H9 (cell line): ENCODE measurements at regions not wholly inside any gene's neighbourhood (a gene's known extent, or its start where the extent isn't known, plus 50 kb on each side); places are given as distances from the start of the nearest gene placed in this dataset.
"Not testable (repeated sequence)": the region's sequence is repeated elsewhere in the genome, so short reads cannot be mapped to it uniquely, and the experiment has no call there.

Experiments
- DNase-seq: peaks from one replicate; pipeline ENCODE4 v3.0.0-alpha.2; 2017
- H2AFZ ChIP-seq: one replicate; pipeline ENCODE4 v1.6.1; 2013; ENCODE audit warnings: mild to moderate bottlenecking, low read length, control low read depth, moderate library complexity
- H2AK5ac ChIP-seq: 2 replicates; pipeline ENCODE4 v1.6.1; 2013; ENCODE audit warnings: low read length, control low read depth, mixed read lengths; ENCODE audit not compliant: insufficient read length
- H2BK120ac ChIP-seq: one replicate; pipeline ENCODE4 v1.6.1; 2013; ENCODE audit warnings: low read depth, mild to moderate bottlenecking, low read length, control low read depth, inconsistent platforms; ENCODE audit not compliant: poor library complexity, severe bottlenecking
- H2BK12ac ChIP-seq: 2 replicates; pipeline ENCODE4 v1.6.1; 2013; ENCODE audit warnings: low read length, control low read depth, mixed read lengths, low read depth; ENCODE audit not compliant: insufficient read length
- H2BK15ac ChIP-seq: 2 replicates; pipeline ENCODE4 v1.6.1; 2013; ENCODE audit warnings: low read depth, low read length, control low read depth
- H2BK20ac ChIP-seq: one replicate; pipeline ENCODE4 v1.6.1; 2013; ENCODE audit warnings: low read depth, mild to moderate bottlenecking, low read length, control low read depth, inconsistent platforms; ENCODE audit not compliant: poor library complexity, severe bottlenecking
- H2BK5ac ChIP-seq: 2 replicates; pipeline ENCODE4 v1.6.1; 2013; ENCODE audit warnings: low read length, control low read depth, mixed read lengths; ENCODE audit not compliant: insufficient read length
- H3K14ac ChIP-seq: 2 replicates; pipeline ENCODE4 v1.6.1; 2013; ENCODE audit warnings: low read length, control low read depth; ENCODE audit not compliant: insufficient read depth
- H3K18ac ChIP-seq: 2 replicates; pipeline ENCODE4 v1.6.1; 2013; ENCODE audit warnings: low read depth, mild to moderate bottlenecking, mixed read lengths, low read length, control low read depth; ENCODE audit not compliant: insufficient read length
- H3K23ac ChIP-seq: 2 replicates; pipeline ENCODE4 v1.6.1; 2013; ENCODE audit warnings: low read length, control low read depth, mixed read lengths, low read depth; ENCODE audit not compliant: insufficient read length
- H3K23me2 ChIP-seq: 2 replicates; pipeline ENCODE4 v1.6.1; 2013; ENCODE audit warnings: low read depth, mild to moderate bottlenecking, mixed read lengths, low read length, control low read depth; ENCODE audit not compliant: insufficient read length, poor library complexity, severe bottlenecking
- H3K27ac ChIP-seq: 2 replicates; pipeline ENCODE4 v1.5.1; 2013; ENCODE audit warnings: low read length, control low read depth, mixed read lengths, low read depth; ENCODE audit not compliant: insufficient read length
- H3K27me3 ChIP-seq: 2 replicates; pipeline ENCODE4 v1.6.1; 2013; ENCODE audit warnings: low read length, control low read depth, inconsistent platforms; ENCODE audit not compliant: insufficient read depth
- H3K4ac ChIP-seq: 2 replicates; pipeline ENCODE4 v1.6.1; 2013; ENCODE audit warnings: low read depth, mild to moderate bottlenecking, control low read depth, inconsistent platforms, low read length, moderate library complexity
- H3K4me1 ChIP-seq: 2 replicates; pipeline ENCODE4 v1.6.1; 2013; ENCODE audit warnings: low read length, control low read depth, inconsistent platforms; ENCODE audit not compliant: insufficient read depth
- H3K4me2 ChIP-seq: 2 replicates; pipeline ENCODE4 v1.6.1; 2013; ENCODE audit warnings: low read length, control low read depth, mixed read lengths; ENCODE audit not compliant: insufficient read length, insufficient read depth
- H3K56ac ChIP-seq: 2 replicates; pipeline ENCODE4 v1.6.1; 2013; ENCODE audit warnings: low read depth, mild to moderate bottlenecking, mixed read lengths, low read length, control low read depth; ENCODE audit not compliant: insufficient read length
- H3K79me1 ChIP-seq: 2 replicates; pipeline ENCODE4 v1.6.1; 2013; ENCODE audit warnings: low read depth, mild to moderate bottlenecking, moderate library complexity, low read length, control low read depth, inconsistent platforms; ENCODE audit not compliant: insufficient read depth, poor library complexity, severe bottlenecking
- H3K79me2 ChIP-seq: 2 replicates; pipeline ENCODE4 v1.6.1; 2013; ENCODE audit warnings: low read length, control low read depth, inconsistent platforms; ENCODE audit not compliant: insufficient read depth
- H3K9ac ChIP-seq: 2 replicates; pipeline ENCODE4 v1.6.1; 2013; ENCODE audit warnings: low read length, control low read depth, mixed read lengths; ENCODE audit not compliant: insufficient read length; ENCODE audit errors: extremely low read depth
- H3K9me3 ChIP-seq: one replicate; pipeline ENCODE4 v1.6.1; 2013; ENCODE audit warnings: low read depth, low read length, inconsistent platforms; ENCODE audit not compliant: control insufficient read depth
- H3T11ph ChIP-seq: one replicate; pipeline ENCODE4 v1.6.1; 2013; ENCODE audit warnings: mild to moderate bottlenecking, low read length, control low read depth, inconsistent platforms
- H4K20me1 ChIP-seq: one replicate; pipeline ENCODE4 v1.6.1; 2013; ENCODE audit not compliant: control insufficient read depth, insufficient read length, insufficient read depth
- H4K5ac ChIP-seq: 2 replicates; pipeline ENCODE4 v1.6.1; 2013; ENCODE audit warnings: low read depth, mild to moderate bottlenecking, mixed read lengths, low read length, control low read depth; ENCODE audit not compliant: insufficient read length
- H4K8ac ChIP-seq: replicated peaks from 2 replicates; pipeline ENCODE4 v1.6.1; 2013; ENCODE audit warnings: low read length, control low read depth, mixed read lengths, low read depth; ENCODE audit not compliant: insufficient read length
- H4K91ac ChIP-seq: 2 replicates; pipeline ENCODE4 v1.6.1; 2013; ENCODE audit warnings: low read depth, mild to moderate bottlenecking, moderate library complexity, mixed read lengths, low read length, control low read depth; ENCODE audit not compliant: insufficient read length
- H3K27ac Mint-ChIP-seq, 3 experiments: 2 replicates in 2 of 3; 3 replicates in 1 of 3; pipeline ENCODE4 v1.8.0; 2020 to 2021; ENCODE audit warnings: mixed read lengths in 3 of 3, mild to moderate bottlenecking in 1 of 3, moderate library complexity in 1 of 3
- H3K27me3 Mint-ChIP-seq: 2 replicates; pipeline ENCODE4 v1.8.0; 2021; ENCODE audit warnings: low read depth, mild to moderate bottlenecking, moderate library complexity, mixed read lengths
- H3K36me3 Mint-ChIP-seq, 3 experiments: 2 replicates in 2 of 3; 3 replicates in 1 of 3; pipeline ENCODE4 v1.8.0; 2020 to 2021; ENCODE audit warnings: low read depth in 3 of 3, mixed read lengths in 3 of 3; ENCODE audit not compliant: insufficient read depth in 1 of 3
- H3K4me1 Mint-ChIP-seq, 2 experiments: 2 replicates each; pipeline ENCODE4 v1.8.0; 2020; ENCODE audit warnings: mixed read lengths in 2 of 2
- H3K4me3 Mint-ChIP-seq, 2 experiments: 2 replicates in 1 of 2; 3 replicates in 1 of 2; pipeline ENCODE4 v1.8.0; 2020 to 2021; ENCODE audit warnings: mild to moderate bottlenecking in 2 of 2, mixed read lengths in 2 of 2, moderate library complexity in 1 of 2
- H3K9me3 Mint-ChIP-seq, 2 experiments: 2 replicates in 1 of 2; 3 replicates in 1 of 2; pipeline ENCODE4 v1.8.0; 2020; ENCODE audit warnings: mild to moderate bottlenecking in 2 of 2, mixed read lengths in 2 of 2, moderate library complexity in 1 of 2
- TF ChIP-seq, protein P1 (sequence below): fragments of 200-600 bp; sonication (generic); conservative IDR thresholded peaks from 3 replicates; pipeline ENCODE4 v1.8.0; 2021; ENCODE audit warnings: antibody characterized with exemption, mild to moderate bottlenecking

DNA sequence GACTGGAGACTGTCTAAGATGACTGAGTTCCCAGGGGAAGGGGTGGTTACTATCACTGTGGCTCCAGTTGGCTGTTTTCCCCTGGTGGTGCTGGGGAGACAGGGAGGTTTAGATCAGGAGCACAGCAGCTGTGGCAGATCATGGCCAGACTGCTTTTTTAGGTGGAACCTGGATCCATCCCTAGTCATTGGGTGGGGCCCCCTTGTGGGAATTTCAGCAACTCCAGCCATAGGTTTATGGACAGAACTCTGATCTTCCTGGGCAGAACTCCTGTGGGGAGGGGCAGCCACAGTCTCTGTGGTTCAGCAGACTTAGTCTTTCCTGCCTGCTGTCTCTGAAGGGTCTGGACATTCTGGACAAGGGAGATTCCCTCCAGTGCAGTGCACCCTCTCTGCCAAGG lies 917.4 kb upstream of the FOXG1 start:
- H3K14ac ChIP-seq, H3K79me2 ChIP-seq, H4K91ac ChIP-seq, H4K5ac ChIP-seq, H2AK5ac ChIP-seq, H3K9ac ChIP-seq, H3K79me1 ChIP-seq, H3K27me3 Mint-ChIP-seq, H4K8ac ChIP-seq, H3K56ac ChIP-seq, H3K4me3 Mint-ChIP-seq, H2BK120ac ChIP-seq, H3K9me3 ChIP-seq, H4K20me1 ChIP-seq, H2BK5ac ChIP-seq, H2AFZ ChIP-seq, H3K27me3 ChIP-seq, H3T11ph ChIP-seq, H3K18ac ChIP-seq, H3K4me1 ChIP-seq, H3K4me1 Mint-ChIP-seq, H2BK12ac ChIP-seq, H3K27ac Mint-ChIP-seq, H3K23ac ChIP-seq, H3K23me2 ChIP-seq, H3K4ac ChIP-seq, H2BK20ac ChIP-seq, H3K4me2 ChIP-seq, H2BK15ac ChIP-seq, H3K27ac ChIP-seq: not testable (repeated sequence)
- TF ChIP-seq, protein P1, sequence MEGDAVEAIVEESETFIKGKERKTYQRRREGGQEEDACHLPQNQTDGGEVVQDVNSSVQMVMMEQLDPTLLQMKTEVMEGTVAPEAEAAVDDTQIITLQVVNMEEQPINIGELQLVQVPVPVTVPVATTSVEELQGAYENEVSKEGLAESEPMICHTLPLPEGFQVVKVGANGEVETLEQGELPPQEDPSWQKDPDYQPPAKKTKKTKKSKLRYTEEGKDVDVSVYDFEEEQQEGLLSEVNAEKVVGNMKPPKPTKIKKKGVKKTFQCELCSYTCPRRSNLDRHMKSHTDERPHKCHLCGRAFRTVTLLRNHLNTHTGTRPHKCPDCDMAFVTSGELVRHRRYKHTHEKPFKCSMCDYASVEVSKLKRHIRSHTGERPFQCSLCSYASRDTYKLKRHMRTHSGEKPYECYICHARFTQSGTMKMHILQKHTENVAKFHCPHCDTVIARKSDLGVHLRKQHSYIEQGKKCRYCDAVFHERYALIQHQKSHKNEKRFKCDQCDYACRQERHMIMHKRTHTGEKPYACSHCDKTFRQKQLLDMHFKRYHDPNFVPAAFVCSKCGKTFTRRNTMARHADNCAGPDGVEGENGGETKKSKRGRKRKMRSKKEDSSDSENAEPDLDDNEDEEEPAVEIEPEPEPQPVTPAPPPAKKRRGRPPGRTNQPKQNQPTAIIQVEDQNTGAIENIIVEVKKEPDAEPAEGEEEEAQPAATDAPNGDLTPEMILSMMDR: peak; percentile 45; the same call in 2 of the 3 replicates
- peaks cover 13 to 18% of the 10 kb centered on the region in 2 experiments; a peak in 4 of 5 replicates for H3K9me3 Mint-ChIP-seq
- peak; percentile 40 for DNase-seq
- peaks cover 0 to 21% (median 4%) of the 10 kb centered on the region in 3 experiments; a peak in 4 of 7 replicates for H3K36me3 Mint-ChIP-seq
